GM23338 (cell line): ENCODE measurements at regions not wholly inside any gene's neighbourhood (a gene's known extent, or its start where the extent isn't known, plus 50 kb on each side); places are given as distances from the start of the nearest gene placed in this dataset.
A peak's percentile ranks its signal among the peaks of the same experiment; 100 is the strongest.

Source experiments
- ATAC-seq: fragments of 200-7000 bp; cut with Tn5 transposase; 3 replicates; pipeline ENCODE4 v1.9.1; 2020
- DNase-seq: peaks from one replicate; pipeline ENCODE4 v3.0.0-alpha.2; 2015; ENCODE audit warnings: low spot score
- H2AFZ ChIP-seq: fragments of 200-600 bp; sonication (generic); 2 replicates; pipeline ENCODE4 v1.8.0; 2016; ENCODE audit warnings: antibody characterized with exemption, mild to moderate bottlenecking, moderate library complexity
- H3F3A ChIP-seq: fragments of 200-600 bp; sonication (generic); replicated peaks from 2 replicates; pipeline ENCODE4 v1.8.0; 2017; ENCODE audit warnings: antibody characterized with exemption, mixed run types, low read depth
- H3K27ac ChIP-seq: fragments of 200-600 bp; sonication (generic); 2 replicates; pipeline ENCODE4 v1.6.1; 2016; ENCODE audit warnings: low read depth
- H3K27me3 ChIP-seq: fragments of 200-600 bp; sonication (generic); 2 replicates; pipeline ENCODE4 v1.8.0; 2016; ENCODE audit warnings: mild to moderate bottlenecking, mixed run types, moderate library complexity; ENCODE audit not compliant: insufficient read depth
- H3K36me3 ChIP-seq: fragments of 200-600 bp; sonication (generic); 2 replicates; pipeline ENCODE4 v1.8.0; 2016; ENCODE audit warnings: mild to moderate bottlenecking; ENCODE audit not compliant: insufficient read depth
- H3K4me1 ChIP-seq: fragments of 200-600 bp; sonication (generic); 2 replicates; pipeline ENCODE4 v1.8.0; 2016; ENCODE audit warnings: mild to moderate bottlenecking, moderate library complexity; ENCODE audit not compliant: insufficient read depth
- H3K4me2 ChIP-seq: fragments of 200-600 bp; sonication (generic); 2 replicates; pipeline ENCODE4 v1.7.1; 2017; ENCODE audit warnings: mixed run types
- H3K4me3 ChIP-seq: fragments of 200-600 bp; sonication (generic); 2 replicates; pipeline ENCODE4 v1.6.1; 2016; ENCODE audit warnings: mixed run types
- H3K79me2 ChIP-seq: fragments of 200-600 bp; sonication (generic); replicated peaks from 2 replicates; pipeline ENCODE4 v1.8.0; 2017; ENCODE audit warnings: mild to moderate bottlenecking; ENCODE audit not compliant: insufficient read depth
- H3K9me2 ChIP-seq: fragments of 200-600 bp; sonication (generic); 2 replicates; pipeline ENCODE4 v1.8.0; 2017; ENCODE audit not compliant: insufficient read depth
- H4K20me1 ChIP-seq: fragments of 200-600 bp; sonication (generic); replicated peaks from 2 replicates; pipeline ENCODE4 v1.8.0; 2017; ENCODE audit warnings: mild to moderate bottlenecking; ENCODE audit not compliant: insufficient read depth
- H3K27ac Mint-ChIP-seq: 2 replicates; pipeline ENCODE4 v1.8.0; 2020; ENCODE audit warnings: inconsistent platforms, mild to moderate bottlenecking, moderate library complexity, mixed read lengths
- H3K27me3 Mint-ChIP-seq: 3 replicates; pipeline ENCODE4 v1.8.0; 2022; ENCODE audit warnings: low read depth, mild to moderate bottlenecking, moderate library complexity, mixed read lengths, inconsistent platforms; ENCODE audit not compliant: insufficient read depth, poor library complexity
- H3K36me3 Mint-ChIP-seq: 3 replicates; pipeline ENCODE4 v1.8.0; 2021; ENCODE audit warnings: low read depth, mild to moderate bottlenecking, inconsistent platforms, moderate library complexity, mixed read lengths
- H3K4me1 Mint-ChIP-seq: 3 replicates; pipeline ENCODE4 v1.8.0; 2020; ENCODE audit warnings: mild to moderate bottlenecking, inconsistent platforms, mixed read lengths
- H3K4me3 Mint-ChIP-seq: 3 replicates; pipeline ENCODE4 v1.8.0; 2021; ENCODE audit warnings: moderate library complexity, mild to moderate bottlenecking, inconsistent platforms, mixed read lengths
- H3K9me3 Mint-ChIP-seq: 3 replicates; pipeline ENCODE4 v1.8.0; 2020; ENCODE audit warnings: moderate library complexity, mild to moderate bottlenecking, inconsistent platforms, mixed read lengths
- CREB1 ChIP-seq: fragments of 250-450 bp; sonication (Bioruptor Pico); IDR thresholded peaks from 2 replicates; pipeline ENCODE4 v1.5.0; 2020; ENCODE audit warnings: low read depth, mild to moderate bottlenecking, moderate library complexity
- ETS1 ChIP-seq: IDR thresholded peaks from 2 replicates; pipeline ENCODE4 v1.6.1; 2016; ENCODE audit warnings: antibody characterized with exemption
- EZH2 ChIP-seq: fragments of 200-600 bp; sonication (generic); IDR thresholded peaks from one replicate; pipeline ENCODE4 v1.8.0; 2017; ENCODE audit warnings: antibody characterized with exemption, mild to moderate bottlenecking, low read depth; ENCODE audit not compliant: unreplicated experiment
- EZH2phosphoT487 ChIP-seq: fragments of 200-600 bp; sonication (generic); IDR thresholded peaks from one replicate; pipeline ENCODE4 v1.8.1; 2018; ENCODE audit warnings: antibody characterized with exemption; ENCODE audit not compliant: unreplicated experiment
- JUNB ChIP-seq: IDR thresholded peaks from one replicate; pipeline ENCODE4 v1.6.1; 2016; ENCODE audit warnings: antibody characterized with exemption; ENCODE audit not compliant: unreplicated experiment
- NANOG ChIP-seq: IDR thresholded peaks from 2 replicates; pipeline ENCODE4 v1.6.1; 2016; ENCODE audit warnings: antibody characterized with exemption, borderline replicate concordance
- POLR2AphosphoS5 ChIP-seq: IDR thresholded peaks from 2 replicates; pipeline ENCODE4 v1.6.1; 2016; ENCODE audit warnings: antibody characterized with exemption, low read depth
- STAT1 ChIP-seq: IDR thresholded peaks from one replicate; pipeline ENCODE4 v1.6.1; 2016; ENCODE audit warnings: antibody characterized with exemption; ENCODE audit not compliant: unreplicated experiment
- ZNF114 ChIP-seq: fragments of 250-450 bp; sonication (Bioruptor Pico); IDR thresholded peaks from 2 replicates; pipeline ENCODE4 v1.5.0; 2020; ENCODE audit warnings: mild to moderate bottlenecking, moderate library complexity
- ZNF331 ChIP-seq: fragments of 250-450 bp; sonication (Bioruptor Pico); IDR thresholded peaks from 2 replicates; pipeline ENCODE4 v1.5.0; 2020; ENCODE audit warnings: low read depth, mild to moderate bottlenecking, moderate library complexity
- ZNF462 ChIP-seq: fragments of 250-450 bp; sonication (Bioruptor Pico); IDR thresholded peaks from 2 replicates; pipeline ENCODE4 v1.5.0; 2020; ENCODE audit warnings: mild to moderate bottlenecking, moderate library complexity
- TF ChIP-seq, protein P1 (sequence below), 2 experiments: fragments of 200-600 bp in 1 of 2; sonication (generic) in 1 of 2; conservative IDR thresholded peaks; 2 replicates each; pipeline versions ENCODE4 v1.5.1 to v1.6.1; 2016 to 2017; ENCODE audit warnings: antibody characterized with exemption in 2 of 2, low read depth in 2 of 2, mild to moderate bottlenecking in 2 of 2, moderate library complexity in 1 of 2
- TF ChIP-seq, protein P2 (sequence below): IDR thresholded peaks from one replicate; pipeline ENCODE4 v1.6.1; 2018; ENCODE audit warnings: antibody characterized with exemption; ENCODE audit not compliant: unreplicated experiment

DNA sequence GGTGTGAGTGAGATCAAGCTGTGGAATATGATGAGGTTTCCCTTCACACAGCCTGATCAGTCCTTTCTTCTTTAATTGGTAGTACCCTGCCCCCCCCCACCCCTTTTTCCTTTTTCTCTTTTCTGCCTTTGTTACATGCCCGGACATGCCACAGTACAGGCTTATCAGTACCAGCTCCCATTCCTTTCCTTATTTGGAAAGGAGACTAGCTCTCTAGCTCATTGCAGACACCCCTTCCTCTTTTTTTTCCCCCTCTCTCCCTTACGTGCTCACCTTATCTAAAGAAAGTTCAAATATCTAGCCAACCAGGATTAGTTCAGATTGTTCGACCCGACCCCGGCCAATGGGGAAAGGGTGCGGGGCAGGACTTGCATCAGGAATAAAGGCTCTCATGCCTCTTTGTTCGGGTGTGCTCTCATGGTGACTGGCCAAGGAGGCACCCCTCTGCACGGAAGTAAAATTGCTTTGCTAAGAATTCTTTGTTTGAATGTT lies 230.4 kb downstream of the ACTR3B start:
- Histone ChIP-seq H3K4me1 (peaks cover 47% of the 10 kb centered on the region), H3K4me2 (no peak overlapping the region), H2AFZ (no peak overlapping the region), H3K79me2 (no peaks in the 10 kb centered on the region), H3F3A (no peaks in the 10 kb centered on the region), H3K9me2 (peaks cover 18% of the 10 kb centered on the region), H4K20me1 (no peaks in the 10 kb centered on the region), H3K36me3 (no peaks in the 10 kb centered on the region; the same call in 1 of the 2 replicates), H3K4me3 (no peak overlapping the region), H3K27me3 (no peaks in the 10 kb centered on the region), H3K27ac (peak overlapping the region; percentile 90)
- peak; percentile 76 for ATAC-seq
- Mint-ChIP-seq H3K27me3 (peaks cover 4% of the 10 kb centered on the region), H3K4me3 (no peak overlapping the region), H3K27ac (peak overlapping the region; percentile 95), H3K9me3 (peaks cover 6% of the 10 kb centered on the region; the same call in 2 of the 3 replicates), H3K36me3 (peaks cover 9% of the 10 kb centered on the region; the same call in 2 of the 3 replicates), H3K4me1 (peaks cover 59% of the 10 kb centered on the region)
- peak; percentile 78 for DNase-seq
- TF ChIP-seq ZNF114 (CRISPR knock-in tag) (no peak), ETS1 (no peak), EZH2 (no peak), STAT1 (no peak), ZNF331 (CRISPR knock-in tag) (no peak), CREB1 (no peak), EZH2phosphoT487 (no peak), NANOG (no peak), ZNF462 (CRISPR knock-in tag) (no peak), JUNB (no peak), POLR2AphosphoS5 (no peak)
- TF ChIP-seq, protein P1, sequence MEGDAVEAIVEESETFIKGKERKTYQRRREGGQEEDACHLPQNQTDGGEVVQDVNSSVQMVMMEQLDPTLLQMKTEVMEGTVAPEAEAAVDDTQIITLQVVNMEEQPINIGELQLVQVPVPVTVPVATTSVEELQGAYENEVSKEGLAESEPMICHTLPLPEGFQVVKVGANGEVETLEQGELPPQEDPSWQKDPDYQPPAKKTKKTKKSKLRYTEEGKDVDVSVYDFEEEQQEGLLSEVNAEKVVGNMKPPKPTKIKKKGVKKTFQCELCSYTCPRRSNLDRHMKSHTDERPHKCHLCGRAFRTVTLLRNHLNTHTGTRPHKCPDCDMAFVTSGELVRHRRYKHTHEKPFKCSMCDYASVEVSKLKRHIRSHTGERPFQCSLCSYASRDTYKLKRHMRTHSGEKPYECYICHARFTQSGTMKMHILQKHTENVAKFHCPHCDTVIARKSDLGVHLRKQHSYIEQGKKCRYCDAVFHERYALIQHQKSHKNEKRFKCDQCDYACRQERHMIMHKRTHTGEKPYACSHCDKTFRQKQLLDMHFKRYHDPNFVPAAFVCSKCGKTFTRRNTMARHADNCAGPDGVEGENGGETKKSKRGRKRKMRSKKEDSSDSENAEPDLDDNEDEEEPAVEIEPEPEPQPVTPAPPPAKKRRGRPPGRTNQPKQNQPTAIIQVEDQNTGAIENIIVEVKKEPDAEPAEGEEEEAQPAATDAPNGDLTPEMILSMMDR (conservative IDR thresholded peaks at IDR 0.05; ENCODE audit: low read depth in 2 of 2): no peak
- TF ChIP-seq, protein P2, sequence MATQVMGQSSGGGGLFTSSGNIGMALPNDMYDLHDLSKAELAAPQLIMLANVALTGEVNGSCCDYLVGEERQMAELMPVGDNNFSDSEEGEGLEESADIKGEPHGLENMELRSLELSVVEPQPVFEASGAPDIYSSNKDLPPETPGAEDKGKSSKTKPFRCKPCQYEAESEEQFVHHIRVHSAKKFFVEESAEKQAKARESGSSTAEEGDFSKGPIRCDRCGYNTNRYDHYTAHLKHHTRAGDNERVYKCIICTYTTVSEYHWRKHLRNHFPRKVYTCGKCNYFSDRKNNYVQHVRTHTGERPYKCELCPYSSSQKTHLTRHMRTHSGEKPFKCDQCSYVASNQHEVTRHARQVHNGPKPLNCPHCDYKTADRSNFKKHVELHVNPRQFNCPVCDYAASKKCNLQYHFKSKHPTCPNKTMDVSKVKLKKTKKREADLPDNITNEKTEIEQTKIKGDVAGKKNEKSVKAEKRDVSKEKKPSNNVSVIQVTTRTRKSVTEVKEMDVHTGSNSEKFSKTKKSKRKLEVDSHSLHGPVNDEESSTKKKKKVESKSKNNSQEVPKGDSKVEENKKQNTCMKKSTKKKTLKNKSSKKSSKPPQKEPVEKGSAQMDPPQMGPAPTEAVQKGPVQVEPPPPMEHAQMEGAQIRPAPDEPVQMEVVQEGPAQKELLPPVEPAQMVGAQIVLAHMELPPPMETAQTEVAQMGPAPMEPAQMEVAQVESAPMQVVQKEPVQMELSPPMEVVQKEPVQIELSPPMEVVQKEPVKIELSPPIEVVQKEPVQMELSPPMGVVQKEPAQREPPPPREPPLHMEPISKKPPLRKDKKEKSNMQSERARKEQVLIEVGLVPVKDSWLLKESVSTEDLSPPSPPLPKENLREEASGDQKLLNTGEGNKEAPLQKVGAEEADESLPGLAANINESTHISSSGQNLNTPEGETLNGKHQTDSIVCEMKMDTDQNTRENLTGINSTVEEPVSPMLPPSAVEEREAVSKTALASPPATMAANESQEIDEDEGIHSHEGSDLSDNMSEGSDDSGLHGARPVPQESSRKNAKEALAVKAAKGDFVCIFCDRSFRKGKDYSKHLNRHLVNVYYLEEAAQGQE: no peak
